ENCODE measurements at regions not wholly inside any gene's neighbourhood (a gene's known extent, or its start where the extent isn't known, plus 50 kb on each side); places are given as distances from the start of the nearest gene placed in this dataset.
"Not testable (repeated sequence)": the region's sequence is repeated elsewhere in the genome, so short reads cannot be mapped to it uniquely, and the experiment has no call there.

DNA sequence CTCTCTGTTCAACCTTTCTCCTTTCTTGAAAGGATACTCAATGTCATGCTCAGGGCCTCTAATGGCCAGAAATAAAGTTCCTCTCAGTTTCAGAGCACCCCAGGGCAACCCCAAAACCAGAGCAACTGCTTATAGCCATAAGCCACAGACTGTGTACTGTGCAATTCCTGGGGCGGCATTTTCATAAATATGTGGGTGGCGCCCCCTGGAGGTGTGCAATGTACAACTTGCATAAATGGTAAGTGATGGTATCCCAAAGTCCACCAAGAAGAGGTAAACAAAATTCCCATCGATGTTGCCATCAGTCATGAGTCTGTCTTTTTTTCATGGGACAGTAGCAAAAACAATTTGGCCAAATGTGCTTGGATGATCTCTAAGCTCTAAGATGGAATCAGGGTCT, 108.4 kb upstream of the ROPN1B start:
- H4K20me1 ChIP-seq (replicated peaks; ENCODE audit: control insufficient read depth, insufficient read depth, low read length); H3K9ac ChIP-seq (ENCODE audit: insufficient read depth in 1 of 2, low read depth in 2 of 2, low read length in 2 of 2); H3K27ac ChIP-seq (ENCODE audit: extremely low read depth, low read depth, low read length); CTCF ChIA-PET (ENCODE audit: low intra/inter-chr PET ratio); BruUV-seq (replicated peaks); H3K36me3 ChIP-seq (ENCODE audit: control insufficient read depth, insufficient read depth, low read length); FAIRE-seq; ATAC-seq; POLR2A ChIA-PET; in situ Hi-C loops (cut with MboI); H3K27me3 ChIP-seq (ENCODE audit: control insufficient read depth in 2 of 2, insufficient read depth in 2 of 2, low read length in 2 of 2); H3K9me3 ChIP-seq (replicated peaks; ENCODE audit: control insufficient read depth, insufficient read depth, low read depth, low read length); H3K79me2 ChIP-seq (ENCODE audit: control insufficient read depth, insufficient read depth, low read length); intact Hi-C loops (cut with micrococcal nuclease); H3K4me1 ChIP-seq (replicated peaks in 1 of 2; ENCODE audit: control insufficient read depth in 2 of 2, insufficient read depth in 2 of 2, low read length in 2 of 2); H3K4me3 ChIP-seq; H3K9me1 ChIP-seq (ENCODE audit: control insufficient read depth, insufficient read depth, low read length); DNase-seq (ENCODE audit: extremely low read depth in 1 of 4, low spot score in 3 of 4); H2AFZ ChIP-seq (ENCODE audit: low read depth, low read length); H3K4me2 ChIP-seq (ENCODE audit: insufficient read depth, low read length): not testable (repeated sequence)
- WGBS (ENCODE audit: insufficient coverage, low coverage, missing lambda C conversion rate): 0% methylated on average over 2 of the region's 3 CpGs
- TF ChIP-seq CTCF (IDR thresholded peaks at IDR 0.05 in 2 of 3, conservative IDR thresholded peaks at IDR 0.05 in 1 of 3; ENCODE audit: insufficient read depth in 2 of 3, low read depth in 1 of 3, low read length in 3 of 3): 0 out of 6 replicates have a peak, but pooled peaks of 1 of the 3 experiments have one; percentile 10

DNA sequence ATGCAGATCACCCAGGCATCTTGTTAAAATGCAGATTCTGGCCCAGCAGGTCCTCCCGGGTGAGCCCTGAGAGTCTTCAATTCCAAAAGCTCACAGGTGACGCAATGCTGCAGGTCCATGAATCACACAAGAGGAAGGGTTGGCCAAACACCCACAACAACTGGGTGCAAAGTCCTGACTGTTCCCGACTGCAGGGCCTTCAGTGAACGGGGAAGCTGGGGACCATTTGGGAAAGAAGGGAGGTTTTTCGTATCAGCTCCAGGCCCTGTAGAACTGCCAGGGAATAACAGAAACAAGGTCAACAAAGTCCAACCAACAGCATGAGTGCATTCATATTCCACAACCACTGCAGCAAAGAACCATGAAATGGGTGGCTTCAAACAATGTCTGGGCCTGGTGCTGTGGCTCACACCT, 106.1 kb upstream of the ROPN1B start:
- H4K20me1 ChIP-seq (replicated peaks; ENCODE audit: control insufficient read depth, insufficient read depth, low read length); FAIRE-seq; H3K4me2 ChIP-seq (ENCODE audit: insufficient read depth, low read length); H3K79me2 ChIP-seq (ENCODE audit: control insufficient read depth, insufficient read depth, low read length); H3K27ac ChIP-seq (ENCODE audit: extremely low read depth, low read depth, low read length); H3K9me3 ChIP-seq (replicated peaks; ENCODE audit: control insufficient read depth, insufficient read depth, low read depth, low read length); ATAC-seq; POLR2A ChIA-PET; H3K27me3 ChIP-seq (ENCODE audit: control insufficient read depth in 2 of 2, insufficient read depth in 2 of 2, low read length in 2 of 2); H2AFZ ChIP-seq (ENCODE audit: low read depth, low read length); in situ Hi-C loops (cut with MboI); H3K4me1 ChIP-seq (replicated peaks in 1 of 2; ENCODE audit: control insufficient read depth in 2 of 2, insufficient read depth in 2 of 2, low read length in 2 of 2); DNase-seq (ENCODE audit: extremely low read depth in 1 of 4, low spot score in 3 of 4); H3K9me1 ChIP-seq (ENCODE audit: control insufficient read depth, insufficient read depth, low read length); CTCF ChIA-PET (ENCODE audit: low intra/inter-chr PET ratio); intact Hi-C loops (cut with micrococcal nuclease); H3K9ac ChIP-seq (ENCODE audit: insufficient read depth in 1 of 2, low read depth in 2 of 2, low read length in 2 of 2); BruUV-seq (replicated peaks); H3K4me3 ChIP-seq; H3K36me3 ChIP-seq (ENCODE audit: control insufficient read depth, insufficient read depth, low read length): not testable (repeated sequence)
- WGBS (ENCODE audit: insufficient coverage, low coverage, missing lambda C conversion rate): 0% methylated on average over 2 of the region's 5 CpGs

Measured in K562 (cell line).